PC-3 (cell line): ENCODE measurements at regions not wholly inside any gene's neighbourhood (a gene's known extent, or its start where the extent isn't known, plus 50 kb on each side); places are given as distances from the start of the nearest gene placed in this dataset.
"Not testable (repeated sequence)": the region's sequence is repeated elsewhere in the genome, so short reads cannot be mapped to it uniquely, and the experiment has no call there.

Source experiments
- CTCF ChIP-seq: fragments of 300-600 bp; sonication (generic); conservative IDR thresholded peaks from 2 replicates; pipeline ENCODE4 v1.5.1; 2017; ENCODE audit warnings: antibody characterized with exemption, low read depth, mild to moderate bottlenecking, low read length
- EZH2phosphoT487 ChIP-seq: fragments of 300-600 bp; sonication (generic); IDR thresholded peaks from 2 replicates; pipeline ENCODE4 v1.6.1; 2018; ENCODE audit warnings: mild to moderate bottlenecking, antibody characterized with exemption, low read length, borderline replicate concordance

- not testable (repeated sequence) for TF ChIP-seq CTCF, EZH2phosphoT487
Observed at GRCh38 chr1:206398261-206398660, 72.0 kb upstream of the IKBKE start.
